ENCODE measurements at regions not wholly inside any gene's neighbourhood (a gene's known extent, or its start where the extent isn't known, plus 50 kb on each side); places are given as distances from the start of the nearest gene placed in this dataset.

DNA sequence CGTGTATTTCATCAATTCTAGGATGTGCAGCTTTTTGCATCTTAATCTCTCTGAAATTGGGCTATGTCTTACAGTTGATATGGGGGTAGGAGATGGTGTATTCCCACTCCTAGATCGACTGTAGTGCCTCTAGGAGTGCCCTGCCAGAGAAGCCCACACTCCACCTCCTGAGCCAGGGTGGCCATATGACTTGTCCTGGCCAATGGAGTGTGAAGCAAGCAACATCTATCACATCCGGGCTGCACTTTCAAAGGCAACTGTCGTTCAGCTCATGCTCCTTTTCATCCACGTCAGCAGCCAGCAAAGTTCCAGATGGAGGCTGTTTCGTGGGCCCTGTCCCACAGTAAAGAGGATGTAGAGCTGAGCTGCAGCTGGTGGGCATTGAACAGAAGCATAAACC lies 149.4 kb upstream of the SLC1A4 start:
- in situ Hi-C loops (cut with MboI; ENCODE audit: low pct_unique_long_range_greater_than_20kb, low sequenced_read_pairs): no loop called here
- no peak for DNase-seq

DNA sequence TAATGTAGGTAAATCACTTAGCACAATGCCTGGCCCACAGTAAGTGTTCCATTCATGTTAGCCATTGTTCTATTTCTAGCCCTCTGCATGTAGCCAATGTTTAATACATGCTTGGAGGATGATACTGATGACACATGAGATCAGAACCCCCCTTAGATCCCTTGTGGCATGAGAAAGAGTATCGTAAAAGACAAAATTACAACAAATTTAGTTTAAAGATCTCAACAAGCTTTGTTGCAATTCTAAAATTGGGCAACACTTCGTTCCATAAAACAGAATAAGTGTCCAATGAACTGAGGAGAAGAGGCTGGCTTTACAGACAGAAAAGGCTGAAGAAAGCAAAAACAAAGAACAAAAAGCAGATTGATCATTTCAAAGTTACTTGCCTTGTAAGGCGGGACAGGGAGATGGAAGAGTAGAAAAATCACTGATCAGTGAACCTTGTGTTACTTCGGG lies 148.7 kb upstream of the SLC1A4 start:
- no peak for DNase-seq
- in situ Hi-C loops (cut with MboI; ENCODE audit: low pct_unique_long_range_greater_than_20kb, low sequenced_read_pairs): no loop called here

DNA sequence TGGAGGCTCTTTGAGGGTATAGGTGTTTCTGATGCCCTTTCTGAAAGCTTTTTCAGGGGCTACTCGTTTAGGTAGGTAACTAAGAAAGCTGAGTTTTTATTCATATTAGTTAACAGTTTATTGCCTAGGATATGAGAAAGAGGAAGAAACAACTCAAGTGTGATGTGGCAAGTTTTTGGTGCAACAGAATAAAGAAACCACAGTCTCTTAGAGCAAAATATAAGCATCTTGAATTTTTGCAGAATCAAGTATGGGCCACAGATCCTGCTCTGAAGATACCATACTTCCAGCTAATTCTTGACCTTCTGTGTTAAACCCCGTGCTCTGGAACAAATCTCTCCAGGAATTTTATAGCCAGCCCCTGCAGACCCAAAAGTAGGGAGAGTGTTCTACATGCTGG lies 147.7 kb upstream of the SLC1A4 start:
- peak; percentile 59 for DNase-seq
- in situ Hi-C loops (cut with MboI; ENCODE audit: low pct_unique_long_range_greater_than_20kb, low sequenced_read_pairs): no loop called here

DNA sequence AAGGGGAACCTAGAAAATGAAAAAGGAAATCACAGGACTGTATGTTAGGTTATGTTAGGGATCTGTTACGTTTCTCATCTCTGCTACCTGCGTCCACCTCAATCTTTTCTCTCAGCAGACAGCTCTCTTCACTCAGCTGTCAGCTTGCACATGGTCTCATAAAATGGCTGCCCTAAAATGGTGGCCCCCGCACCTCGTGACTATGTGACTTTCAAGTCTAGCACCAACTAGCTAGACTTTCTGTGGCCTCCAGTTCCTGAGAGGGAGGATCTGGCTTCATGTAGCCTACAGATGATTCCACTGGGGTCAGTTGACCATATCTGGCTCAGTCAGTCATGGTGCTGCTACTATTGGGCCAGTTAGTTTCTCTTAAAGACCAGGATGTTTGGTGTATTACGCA lies 147.2 kb upstream of the SLC1A4 start:
- in situ Hi-C loops (cut with MboI; ENCODE audit: low pct_unique_long_range_greater_than_20kb, low sequenced_read_pairs): no loop called here
- no peak for DNase-seq

DNA sequence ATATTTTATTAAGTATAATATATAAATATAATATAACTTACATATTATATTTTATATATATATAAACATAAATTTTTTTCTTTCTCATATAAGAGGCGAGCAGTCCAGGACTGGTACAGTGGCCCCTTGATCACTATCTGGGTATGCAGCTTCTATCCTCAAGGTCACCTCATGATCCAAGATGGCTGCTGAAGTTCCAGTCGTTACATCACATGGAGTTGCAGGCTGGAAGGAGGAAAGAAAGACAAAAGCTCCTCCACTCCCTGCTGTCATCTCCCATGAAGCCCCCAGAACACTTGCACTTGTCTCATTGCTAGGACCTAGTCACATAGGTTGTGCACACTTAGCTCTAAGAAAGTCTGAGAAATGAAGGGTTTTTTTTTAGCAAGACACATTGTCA lies 145.1 kb upstream of the SLC1A4 start:
- in situ Hi-C loops (cut with MboI; ENCODE audit: low pct_unique_long_range_greater_than_20kb, low sequenced_read_pairs): no loop called here
- DNase-seq: no peak

DNA sequence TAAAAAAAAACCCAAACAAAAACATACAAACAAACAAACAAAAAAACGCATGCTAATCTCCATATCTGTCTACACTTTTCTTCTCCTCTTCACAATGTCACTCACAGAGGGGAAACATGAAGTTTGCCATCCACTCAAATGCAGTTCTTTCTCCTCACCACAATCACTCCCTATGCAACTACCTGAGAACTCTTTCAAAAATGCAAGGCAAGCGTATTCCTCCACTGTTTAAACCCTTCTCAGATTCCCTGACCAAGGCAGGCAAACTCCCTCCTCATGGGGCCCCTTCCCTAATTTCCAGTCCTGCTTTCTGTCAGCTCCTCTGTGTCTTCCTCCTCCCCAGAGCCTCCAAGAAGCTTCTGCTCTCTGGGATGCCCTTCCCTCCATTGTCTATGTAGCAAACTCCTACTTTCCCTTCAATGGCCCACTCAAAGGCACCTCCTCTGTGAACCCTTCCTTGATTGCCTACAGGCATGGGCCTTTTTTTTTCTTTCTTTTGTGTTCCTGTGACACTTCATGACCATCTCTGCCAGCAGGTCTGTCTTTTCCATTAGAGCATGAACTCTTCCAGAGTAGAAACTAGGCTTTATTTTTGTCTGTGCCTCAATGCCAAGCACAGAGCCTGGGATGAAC lies 143.8 kb upstream of the SLC1A4 start:
- no peak for DNase-seq
- in situ Hi-C loops (cut with MboI; ENCODE audit: low pct_unique_long_range_greater_than_20kb, low sequenced_read_pairs): no loop called here

DNA sequence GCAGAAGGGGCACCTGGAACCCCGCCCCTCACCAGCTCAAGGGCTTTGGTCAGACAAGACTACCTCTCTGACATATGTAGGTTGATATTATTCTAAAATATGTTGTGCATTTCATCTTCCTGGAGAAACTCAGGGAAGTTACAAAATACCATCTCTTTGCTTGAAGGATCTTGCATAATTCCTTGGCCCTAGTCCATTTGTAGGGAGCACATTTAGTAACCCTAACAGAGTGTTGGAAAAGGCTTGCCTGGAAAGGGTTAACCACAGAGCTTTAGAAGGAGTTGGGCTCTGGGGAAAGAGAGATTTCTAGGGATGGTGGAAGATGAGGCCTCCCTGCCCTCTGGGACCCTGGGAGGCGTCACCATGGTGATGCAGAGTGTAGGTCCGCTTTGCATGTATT lies 143.0 kb upstream of the SLC1A4 start:
- DNase-seq: no peak
- in situ Hi-C loops (cut with MboI; ENCODE audit: low pct_unique_long_range_greater_than_20kb, low sequenced_read_pairs): no loop called here

DNA sequence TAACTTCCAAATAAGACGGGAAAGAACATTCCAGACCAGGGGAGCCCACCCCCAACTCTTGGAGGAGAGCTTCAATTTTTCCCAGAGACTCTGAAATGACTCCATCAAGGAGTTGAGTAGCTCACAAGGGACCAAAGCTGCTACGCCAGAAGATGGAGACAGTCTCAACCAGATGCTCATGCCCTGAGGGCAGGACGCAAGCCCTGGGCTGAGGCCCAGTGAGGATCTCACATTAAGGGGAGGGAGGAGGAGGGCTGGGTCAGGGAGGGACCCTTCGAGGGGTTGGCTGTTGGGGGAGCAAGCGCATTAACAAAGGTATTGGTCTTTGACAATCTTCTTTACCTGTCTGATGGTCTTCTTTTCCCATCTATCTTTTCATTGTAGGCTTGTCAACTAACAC lies 141.3 kb upstream of the SLC1A4 start:
- in situ Hi-C loops (cut with MboI; ENCODE audit: low pct_unique_long_range_greater_than_20kb, low sequenced_read_pairs): no loop called here
- no peak for DNase-seq

DNA sequence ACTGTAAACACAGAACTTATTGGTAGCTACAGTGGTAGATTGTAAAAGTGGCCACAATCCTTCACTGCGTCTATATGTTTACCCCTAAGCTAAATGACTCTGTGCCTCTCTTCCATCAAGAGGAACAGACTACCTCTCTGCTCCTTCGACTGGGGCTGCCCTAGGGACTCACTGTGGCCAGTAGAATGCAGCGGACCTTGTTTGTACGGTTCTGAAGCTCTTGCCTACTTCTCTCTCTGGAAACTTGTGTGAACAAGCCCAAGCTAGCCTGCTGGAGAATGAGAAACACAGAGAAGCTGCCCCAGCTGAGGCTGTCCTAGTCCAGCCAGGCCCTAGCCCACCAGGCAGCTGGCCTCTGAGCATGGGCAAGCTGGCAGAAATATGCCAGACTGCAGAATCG lies 140.8 kb upstream of the SLC1A4 start:
- no peak for DNase-seq
- in situ Hi-C loops (cut with MboI; ENCODE audit: low pct_unique_long_range_greater_than_20kb, low sequenced_read_pairs): no loop called here

DNA sequence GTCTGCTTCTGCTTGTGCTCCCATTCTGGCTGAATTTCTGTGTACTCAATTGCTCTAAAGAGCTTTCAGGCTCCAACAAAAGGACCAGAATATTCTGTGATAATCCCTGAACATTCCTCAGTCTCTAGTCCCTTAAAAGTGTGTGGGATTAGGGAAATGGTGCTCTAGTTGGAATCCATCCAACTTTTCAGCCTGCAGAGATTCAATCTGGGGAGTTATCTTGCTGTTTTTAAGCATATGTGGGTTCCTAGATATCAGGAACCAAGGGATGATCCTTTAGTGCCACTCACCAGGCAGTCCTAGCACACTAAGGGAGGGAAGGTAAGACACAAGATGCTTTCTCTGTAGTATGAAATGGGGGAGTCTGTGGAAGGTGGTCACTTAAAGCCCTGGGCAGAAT lies 140.3 kb upstream of the SLC1A4 start:
- in situ Hi-C loops (cut with MboI; ENCODE audit: low pct_unique_long_range_greater_than_20kb, low sequenced_read_pairs): no loop called here
- DNase-seq: no peak

DNA sequence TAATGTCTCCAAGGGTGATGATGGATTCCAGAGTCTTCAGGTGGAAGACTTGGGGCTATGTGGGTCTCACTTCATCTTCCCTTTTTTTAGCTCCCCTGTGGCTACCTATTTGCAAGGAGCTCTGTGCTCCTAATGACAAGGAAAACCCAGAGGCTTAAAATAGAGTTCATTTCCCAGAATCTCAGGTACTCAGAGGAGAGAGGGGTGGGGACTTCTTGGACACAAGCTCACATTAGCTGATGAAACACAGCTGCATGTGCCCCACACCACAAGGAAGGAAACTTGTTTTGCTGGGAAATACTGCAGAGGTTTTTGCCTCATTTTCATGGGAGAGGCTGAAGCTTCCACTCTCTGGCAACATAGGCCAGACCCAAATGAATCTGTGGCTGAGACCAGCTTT lies 138.6 kb upstream of the SLC1A4 start:
- no peak for DNase-seq
- in situ Hi-C loops (cut with MboI; ENCODE audit: low pct_unique_long_range_greater_than_20kb, low sequenced_read_pairs): loop anchor here (25.0 kb wide), 1 partner anchor 213 kb away; no protein-coding TSS in a partner anchor

DNA sequence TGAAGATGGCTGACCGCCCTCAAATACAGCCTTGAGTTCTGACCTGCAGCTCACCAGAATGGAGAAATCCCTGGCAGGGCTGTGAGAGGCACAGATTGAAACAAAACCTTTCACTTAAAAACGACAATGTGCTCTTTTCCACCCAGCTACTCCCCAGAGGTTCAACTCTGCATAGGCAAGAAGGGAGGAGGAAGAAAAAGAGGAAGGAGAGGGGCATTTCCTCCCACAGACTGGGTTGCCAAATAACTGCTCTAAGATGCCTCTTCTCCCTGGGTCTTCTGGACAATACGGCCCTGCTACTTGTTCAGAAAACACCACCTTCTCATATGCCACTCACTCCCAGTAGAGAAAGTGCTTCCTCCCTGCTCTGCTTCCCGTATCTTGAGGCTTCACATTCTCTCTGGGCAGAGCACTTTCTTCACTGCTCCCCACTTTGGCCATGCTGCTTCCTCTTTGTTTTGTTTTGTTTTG lies 136.4 kb upstream of the SLC1A4 start:
- DNase-seq: peak; percentile 94
- in situ Hi-C loops (cut with MboI; ENCODE audit: low pct_unique_long_range_greater_than_20kb, low sequenced_read_pairs): loop anchor here (25.0 kb wide), 1 partner anchor 216 kb away; no protein-coding TSS in a partner anchor

DNA sequence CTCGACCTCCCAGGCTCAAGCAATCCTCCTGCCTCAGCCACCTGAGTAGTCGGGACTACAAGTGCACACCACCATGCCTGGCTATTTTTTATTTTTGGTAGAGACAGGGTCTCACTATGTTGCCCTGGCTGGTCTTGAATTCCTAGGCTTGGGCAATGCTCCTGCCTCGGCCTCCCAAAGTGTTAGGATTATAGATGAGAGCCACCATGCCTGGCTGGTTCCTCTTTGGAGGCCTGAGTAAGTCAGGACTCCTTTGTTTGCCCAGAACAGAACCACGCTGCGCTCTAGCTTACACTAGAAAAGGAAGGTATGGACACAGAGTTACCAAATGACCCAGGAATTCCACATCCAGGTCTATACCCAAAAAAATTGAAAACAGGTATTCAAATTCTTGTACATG lies 135.9 kb upstream of the SLC1A4 start:
- in situ Hi-C loops (cut with MboI; ENCODE audit: low pct_unique_long_range_greater_than_20kb, low sequenced_read_pairs): loop anchor here (25.0 kb wide), 1 partner anchor 216 kb away; no protein-coding TSS in a partner anchor
- DNase-seq: no peak

DNA sequence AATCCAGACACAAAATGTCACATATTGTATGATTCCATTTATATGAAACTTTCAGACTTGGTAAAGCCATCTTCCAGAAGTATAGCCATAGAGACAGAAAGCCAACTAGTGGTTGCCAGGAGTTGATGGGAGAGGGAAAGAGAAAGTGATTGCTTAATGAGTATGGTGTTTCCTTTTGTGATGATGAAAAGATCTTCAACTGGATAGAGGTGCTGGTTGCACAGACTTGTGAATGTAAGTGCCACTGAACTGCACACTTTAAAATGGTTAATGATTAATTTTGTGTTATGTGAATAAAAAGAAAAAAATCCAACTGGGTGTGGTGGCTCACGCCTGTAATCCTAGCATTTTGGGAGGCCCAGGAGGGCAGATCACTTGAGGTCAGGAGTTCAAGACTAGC lies 135.3 kb upstream of the SLC1A4 start:
- no peak for DNase-seq
- in situ Hi-C loops (cut with MboI; ENCODE audit: low pct_unique_long_range_greater_than_20kb, low sequenced_read_pairs): loop anchor here (25.0 kb wide), 1 partner anchor 217 kb away; no protein-coding TSS in a partner anchor

DNA sequence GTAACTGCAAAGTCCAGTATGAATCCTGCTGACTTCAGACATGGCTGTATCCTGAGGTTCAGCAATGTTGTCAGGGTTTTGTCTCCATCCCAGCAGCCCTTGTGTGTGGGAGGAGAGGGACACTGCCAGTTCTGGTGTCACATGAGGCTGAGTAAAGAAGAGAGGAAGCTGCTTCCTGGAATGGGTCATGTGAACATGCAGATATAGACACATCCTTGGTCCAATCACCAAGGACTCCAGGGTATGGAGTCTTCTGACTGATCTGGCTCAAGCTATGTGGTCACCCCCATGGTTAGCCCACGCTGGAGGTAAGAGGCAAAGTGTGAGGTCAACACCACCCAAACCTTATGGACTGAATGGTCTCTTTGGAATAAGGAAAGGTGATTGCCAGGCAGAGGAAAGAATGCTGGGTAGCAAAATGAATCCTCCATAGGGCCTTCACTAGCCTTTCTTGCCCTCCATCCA lies 134.4 kb upstream of the SLC1A4 start:
- peak; percentile 77 for DNase-seq
- in situ Hi-C loops (cut with MboI; ENCODE audit: low pct_unique_long_range_greater_than_20kb, low sequenced_read_pairs): loop anchor here (25.0 kb wide), 1 partner anchor 218 kb away; no protein-coding TSS in a partner anchor

DNA sequence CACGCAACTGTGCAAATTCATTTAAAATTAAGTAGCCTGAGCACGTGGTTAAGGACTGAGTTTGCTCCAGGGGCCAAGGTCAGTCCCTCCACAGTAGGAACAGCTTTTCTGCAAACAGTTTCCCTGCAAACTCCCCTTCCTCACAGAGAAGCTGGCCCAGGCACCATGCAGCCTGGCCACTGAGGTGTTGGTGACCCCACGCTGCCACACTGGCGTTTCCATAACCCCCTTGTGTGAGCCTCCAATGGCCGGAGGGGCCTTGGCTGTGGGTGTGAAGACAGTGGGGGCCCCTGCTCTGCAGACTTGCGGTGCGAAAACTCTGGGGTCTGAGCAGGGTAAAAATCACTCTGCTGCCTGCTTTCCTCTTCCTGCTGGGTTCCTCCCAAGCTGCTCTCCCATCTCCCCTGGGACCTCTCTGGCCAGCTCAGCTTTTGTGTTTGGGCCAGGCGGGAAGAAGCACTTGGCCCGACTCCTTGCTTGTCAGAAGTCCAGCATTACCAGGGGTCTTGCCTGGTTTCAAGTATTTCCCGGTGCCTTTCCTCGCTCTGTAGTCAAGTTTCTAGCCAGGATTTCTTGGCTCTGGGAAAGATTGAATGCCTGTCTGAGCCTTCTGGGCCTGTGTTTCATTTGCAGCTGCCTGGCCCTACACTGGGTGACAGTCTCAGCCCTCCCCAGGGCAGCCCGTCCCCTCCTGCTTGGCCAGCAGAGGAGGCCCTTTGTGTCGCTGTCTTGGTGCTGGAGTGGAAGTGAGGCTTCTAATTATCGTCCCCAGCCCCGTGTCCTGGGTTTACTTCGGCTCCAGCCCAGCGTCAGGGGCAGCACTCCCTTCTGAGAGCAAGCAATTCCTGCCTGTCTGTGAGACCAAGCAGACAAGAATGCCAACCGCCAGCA lies 131.4 kb upstream of the SLC1A4 start:
- DNase-seq: no peak
- in situ Hi-C loops (cut with MboI; ENCODE audit: low pct_unique_long_range_greater_than_20kb, low sequenced_read_pairs): loop anchor here (25.0 kb wide), 1 partner anchor 221 kb away; no protein-coding TSS in a partner anchor

DNA sequence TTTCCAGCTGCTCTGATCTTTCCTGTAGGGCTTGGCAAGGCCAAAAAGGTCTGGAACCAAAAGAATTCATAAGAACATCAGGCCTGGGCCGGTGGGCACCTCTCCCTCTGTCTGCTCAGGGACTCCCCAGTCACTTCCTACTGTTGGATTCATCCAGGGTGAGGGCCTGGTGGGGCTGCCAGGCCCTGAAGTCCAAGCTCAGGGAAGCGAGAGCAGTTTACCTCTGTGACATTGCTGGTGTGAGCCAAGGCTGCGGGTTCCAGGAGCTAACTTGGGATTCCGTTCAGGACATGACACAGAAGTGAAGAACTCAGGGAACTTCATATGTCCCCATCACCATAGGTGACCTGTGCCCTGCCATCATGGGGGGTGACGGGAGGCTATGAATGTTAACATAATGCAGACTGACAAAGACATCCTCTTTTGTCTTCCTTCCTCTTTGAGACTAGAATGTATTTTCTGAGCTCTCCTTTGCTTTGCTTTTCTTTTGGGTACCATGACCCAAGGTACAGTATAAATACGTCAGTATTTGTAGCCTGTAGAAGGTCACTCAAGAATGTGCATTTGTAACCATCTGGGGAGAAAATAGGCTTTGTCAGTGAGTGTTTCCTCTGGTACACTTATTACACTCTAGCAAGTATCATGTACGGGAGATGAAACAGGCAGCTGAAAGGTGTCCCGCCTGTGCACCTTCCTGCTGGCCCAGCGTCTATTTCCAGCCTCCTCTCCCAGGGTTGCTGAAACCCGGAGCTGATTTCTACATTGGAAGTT lies 130.5 kb upstream of the SLC1A4 start:
- peak; percentile 58 for DNase-seq
- in situ Hi-C loops (cut with MboI; ENCODE audit: low pct_unique_long_range_greater_than_20kb, low sequenced_read_pairs): loop anchor here (25.0 kb wide), 1 partner anchor 221 kb away; no protein-coding TSS in a partner anchor

DNA sequence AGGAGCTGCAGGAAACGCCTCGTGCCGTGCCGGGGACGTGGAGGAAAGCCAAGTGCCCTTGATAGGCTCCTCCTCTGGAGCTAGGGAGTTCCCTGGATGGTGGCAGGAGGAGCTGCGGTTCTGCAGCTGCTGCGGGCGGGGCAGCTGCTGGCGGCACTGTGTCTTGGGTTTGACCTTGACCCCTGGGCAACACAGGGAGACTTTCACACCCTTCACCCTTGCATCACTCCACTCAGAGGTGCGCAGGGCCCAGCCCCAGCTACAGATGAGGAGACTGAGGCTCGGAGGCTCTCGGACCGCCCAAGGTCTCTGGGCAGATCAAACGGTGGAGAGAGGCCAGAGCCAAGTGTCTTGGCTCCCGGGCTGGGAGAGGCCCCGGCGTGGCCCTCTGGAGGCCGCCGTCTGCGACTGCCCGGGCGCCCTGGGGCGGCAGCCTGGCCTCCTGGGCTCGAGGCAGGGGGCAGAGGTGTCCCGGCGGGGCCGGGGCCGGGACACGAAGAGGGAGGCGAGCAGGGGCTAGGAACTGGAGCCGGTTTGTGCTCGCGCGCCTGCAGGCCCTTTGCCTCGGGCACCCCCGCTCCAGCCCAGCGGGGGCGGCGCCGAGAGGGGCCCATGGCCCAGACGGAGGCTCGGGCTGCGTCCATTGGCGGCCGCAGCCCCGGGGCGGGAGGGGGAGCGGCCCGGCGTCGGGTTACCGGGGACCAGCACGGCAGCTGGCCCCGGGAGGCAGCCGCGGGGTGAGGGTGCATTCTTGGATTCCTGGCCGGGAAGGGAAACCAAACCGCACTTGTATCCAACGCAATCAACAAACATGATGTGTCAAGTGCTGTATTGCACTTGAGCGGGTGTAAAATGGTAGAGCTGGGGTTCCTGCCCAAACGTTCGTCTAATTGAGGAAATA lies 129.6 kb upstream of the SLC1A4 start:
- in situ Hi-C loops (cut with MboI; ENCODE audit: low pct_unique_long_range_greater_than_20kb, low sequenced_read_pairs): loop anchor here (25.0 kb wide), 1 partner anchor 222 kb away; no protein-coding TSS in a partner anchor
- peak; percentile 72 for DNase-seq

Data from KBM-7 (cell line).